ENCODE measurements at regions not wholly inside any gene's neighbourhood (a gene's known extent, or its start where the extent isn't known, plus 50 kb on each side); places are given as distances from the start of the nearest gene placed in this dataset.

DNA sequence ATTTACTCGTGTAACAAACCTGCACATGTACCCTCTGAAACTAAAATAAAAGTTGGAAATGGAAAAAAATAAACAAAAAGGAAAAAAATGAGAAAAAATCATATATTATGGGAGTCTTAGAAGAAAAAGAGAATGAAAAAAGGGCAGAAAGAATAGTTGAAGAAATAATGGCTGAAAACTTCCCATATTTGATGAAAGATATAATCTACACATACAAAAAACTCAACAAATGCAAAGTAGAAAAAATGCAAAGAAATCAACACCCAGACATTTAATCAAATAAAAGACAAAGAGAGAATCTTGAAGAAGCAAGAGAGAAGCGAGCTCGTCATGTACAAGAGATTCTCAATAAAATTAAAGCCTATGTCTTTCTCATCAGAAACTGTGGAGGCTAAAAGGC is 73.8 kb downstream of the SLC25A46 start:
- DNase-seq (ENCODE audit: low read depth, low spot score) (no peak), FAIRE-seq (no peak)
- Histone ChIP-seq H2AFZ (ENCODE audit: control insufficient read depth, low read length) (no peak overlapping the region), H3K79me2 (ENCODE audit: control insufficient read depth, insufficient read depth, low read length) (no peaks in the 10 kb centered on the region), H3K27ac (ENCODE audit: control insufficient read depth, insufficient read depth, low read length) (no peak overlapping the region), H3K9me3 (ENCODE audit: control insufficient read depth, low read depth, low read length) (no peaks in the 10 kb centered on the region), H4K20me1 (ENCODE audit: control insufficient read depth, extremely low read depth, insufficient read depth, low read length) (no peaks in the 10 kb centered on the region), H3K27me3 (ENCODE audit: control insufficient read depth, extremely low read depth, insufficient read depth, low read length) (no peaks in the 10 kb centered on the region), H3K36me3 (ENCODE audit: control insufficient read depth in 2 of 2, extremely low read depth in 1 of 2, insufficient read depth in 2 of 2, low read length in 2 of 2) (no peaks in the 10 kb centered on the region), H3K4me3 (ENCODE audit: control insufficient read depth in 2 of 3, extremely low read depth in 1 of 3, insufficient read depth in 2 of 3, low read depth in 1 of 3, low read length in 3 of 3) (no peak overlapping the region), H3K4me2 (ENCODE audit: control insufficient read depth, extremely low read depth, insufficient read depth, low read depth, low read length) (no peak overlapping the region), H3K9ac (ENCODE audit: control insufficient read depth, extremely low read depth, insufficient read depth, low read length) (no peak overlapping the region), H3K4me1 (ENCODE audit: control insufficient read depth, extremely low read depth, insufficient read depth, low read length) (peaks cover 2% of the 10 kb centered on the region), H3K9me1 (ENCODE audit: control insufficient read depth, extremely low read depth, insufficient read depth, low read length) (no peaks in the 10 kb centered on the region)
- dilution Hi-C loops (cut with MboI; ENCODE audit: extremely low pct_ligation_motif_present, low sequenced_read_pairs), result no loop called here
- TF ChIP-seq EZH2 (IDR thresholded peaks at IDR 0.05; ENCODE audit: low read length) (no peak), CTCF (optimal IDR thresholded peaks at IDR 0.05 in 1 of 3, IDR thresholded peaks at IDR 0.05 in 1 of 3, conservative IDR thresholded peaks at IDR 0.05 in 1 of 3; ENCODE audit: extremely low read depth in 1 of 3, insufficient read depth in 2 of 3, low read length in 3 of 3) (no peak)

GRCh38 chr5:110815916-110816605 is 77.3 kb downstream of the SLC25A46 start:
- Histone ChIP-seq H3K9me1 (ENCODE audit: control insufficient read depth, extremely low read depth, insufficient read depth, low read length) (no peaks in the 10 kb centered on the region), H3K4me2 (ENCODE audit: control insufficient read depth, extremely low read depth, insufficient read depth, low read depth, low read length) (no peak overlapping the region), H3K9ac (ENCODE audit: control insufficient read depth, extremely low read depth, insufficient read depth, low read length) (no peak overlapping the region), H3K4me3 (ENCODE audit: control insufficient read depth in 2 of 3, extremely low read depth in 1 of 3, insufficient read depth in 2 of 3, low read depth in 1 of 3, low read length in 3 of 3) (no peak overlapping the region), H3K27ac (ENCODE audit: control insufficient read depth, insufficient read depth, low read length) (no peak overlapping the region), H2AFZ (ENCODE audit: control insufficient read depth, low read length) (no peak overlapping the region), H3K27me3 (ENCODE audit: control insufficient read depth, extremely low read depth, insufficient read depth, low read length) (no peaks in the 10 kb centered on the region), H3K79me2 (ENCODE audit: control insufficient read depth, insufficient read depth, low read length) (no peaks in the 10 kb centered on the region), H3K4me1 (ENCODE audit: control insufficient read depth, extremely low read depth, insufficient read depth, low read length) (peaks cover 6% of the 10 kb centered on the region), H4K20me1 (ENCODE audit: control insufficient read depth, extremely low read depth, insufficient read depth, low read length) (no peaks in the 10 kb centered on the region), H3K36me3 (ENCODE audit: control insufficient read depth in 2 of 2, extremely low read depth in 1 of 2, insufficient read depth in 2 of 2, low read length in 2 of 2) (no peaks in the 10 kb centered on the region), H3K9me3 (ENCODE audit: control insufficient read depth, low read depth, low read length) (no peaks in the 10 kb centered on the region)
- TF ChIP-seq CTCF (optimal IDR thresholded peaks at IDR 0.05 in 1 of 3, IDR thresholded peaks at IDR 0.05 in 1 of 3, conservative IDR thresholded peaks at IDR 0.05 in 1 of 3; ENCODE audit: extremely low read depth in 1 of 3, insufficient read depth in 2 of 3, low read length in 3 of 3) (no peak), EZH2 (IDR thresholded peaks at IDR 0.05; ENCODE audit: low read length) (no peak)
- dilution Hi-C loops (cut with MboI; ENCODE audit: extremely low pct_ligation_motif_present, low sequenced_read_pairs), result no loop called here
- DNase-seq (ENCODE audit: low read depth, low spot score) (no peak), FAIRE-seq (no peak)
